ENCODE measurements at regions not wholly inside any gene's neighbourhood (a gene's known extent, or its start where the extent isn't known, plus 50 kb on each side); places are given as distances from the start of the nearest gene placed in this dataset.

DNA sequence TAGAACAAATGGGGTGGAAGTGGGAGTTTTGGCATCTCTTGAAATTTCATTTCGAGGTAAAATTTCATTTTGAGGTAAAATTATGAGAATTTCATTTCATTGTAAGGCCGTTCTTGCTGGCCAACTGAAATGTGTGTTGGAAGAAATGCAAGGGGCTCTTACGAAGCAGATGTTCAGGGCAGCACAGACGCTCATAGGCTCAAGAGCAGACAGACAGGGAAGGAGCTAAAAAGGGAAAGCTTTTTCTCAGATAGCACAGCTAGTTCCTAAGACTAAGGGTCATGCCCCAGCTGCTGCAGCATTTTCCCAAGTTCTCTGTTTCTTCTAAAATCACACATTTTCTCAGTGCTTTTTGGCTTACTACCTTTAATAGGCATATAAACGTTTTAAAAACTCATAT lies 65.1 kb upstream of the SFMBT2 start:
- no peaks in the 10 kb centered on the region for H3F3A ChIP-seq (replicated peaks; ENCODE audit: insufficient read depth)
- H3K79me2 ChIP-seq (ENCODE audit: insufficient read depth), result no peaks in the 10 kb centered on the region
- ChIA-PET CTCF (no interaction called here), POLR2A (no interaction called here)
- H4K20me1 ChIP-seq (ENCODE audit: insufficient read depth), result no peaks in the 10 kb centered on the region
- no peak overlapping the region for H3K27ac ChIP-seq (ENCODE audit: low read depth in 2 of 2, low read length in 1 of 2)
- no peaks in the 10 kb centered on the region for H3K9me3 ChIP-seq
- H2AFZ ChIP-seq (ENCODE audit: low read depth), result no peak overlapping the region
- 29% methylated on average over 5 of the region's 5 CpGs for WGBS (ENCODE audit: low lambda C conversion rate)
- no peak for DNase-seq
- TF ChIP-seq GATA2 (CRISPR knock-in tag; IDR thresholded peaks at IDR 0.05) (no peak), ELF1 (IDR thresholded peaks at IDR 0.05) (no peak), RXRA (IDR thresholded peaks at IDR 0.05; ENCODE audit: borderline replicate concordance, low read depth) (no peak), CHD2 (IDR thresholded peaks at IDR 0.05; ENCODE audit: low read length, partially characterized antibody) (no peak), RAD21 (IDR thresholded peaks at IDR 0.05; ENCODE audit: low read length) (no peak), NFIC (IDR thresholded peaks at IDR 0.05; ENCODE audit: borderline replicate concordance) (no peak), FOXM1 (IDR thresholded peaks at IDR 0.05; ENCODE audit: low read depth) (no peak), GABPA (IDR thresholded peaks at IDR 0.05; ENCODE audit: low read depth) (no peak), EZH2phosphoT487 (IDR thresholded peaks at IDR 0.05; ENCODE audit: borderline replicate concordance, low read depth) (no peak), TAF1 (IDR thresholded peaks at IDR 0.05; ENCODE audit: borderline replicate concordance, low read depth, low read length) (no peak), USF1 (IDR thresholded peaks at IDR 0.05; ENCODE audit: borderline replicate concordance, low read depth) (no peak), YY1 (IDR thresholded peaks at IDR 0.05; ENCODE audit: low read depth) (no peak), FOXJ3 (CRISPR knock-in tag; IDR thresholded peaks at IDR 0.05) (no peak)
- TF ChIP-seq, protein P1, sequence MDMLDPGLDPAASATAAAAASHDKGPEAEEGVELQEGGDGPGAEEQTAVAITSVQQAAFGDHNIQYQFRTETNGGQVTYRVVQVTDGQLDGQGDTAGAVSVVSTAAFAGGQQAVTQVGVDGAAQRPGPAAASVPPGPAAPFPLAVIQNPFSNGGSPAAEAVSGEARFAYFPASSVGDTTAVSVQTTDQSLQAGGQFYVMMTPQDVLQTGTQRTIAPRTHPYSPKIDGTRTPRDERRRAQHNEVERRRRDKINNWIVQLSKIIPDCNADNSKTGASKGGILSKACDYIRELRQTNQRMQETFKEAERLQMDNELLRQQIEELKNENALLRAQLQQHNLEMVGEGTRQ (IDR thresholded peaks at IDR 0.05; ENCODE audit: borderline replicate concordance, low read depth, low read length), result no peak
- TF ChIP-seq, protein P2, sequence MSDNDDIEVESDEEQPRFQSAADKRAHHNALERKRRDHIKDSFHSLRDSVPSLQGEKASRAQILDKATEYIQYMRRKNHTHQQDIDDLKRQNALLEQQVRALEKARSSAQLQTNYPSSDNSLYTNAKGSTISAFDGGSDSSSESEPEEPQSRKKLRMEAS (IDR thresholded peaks at IDR 0.05; ENCODE audit: low read depth), result no peak
- no peaks in the 10 kb centered on the region for H3K9me2 ChIP-seq
- no peaks in the 10 kb centered on the region for H3K27me3 ChIP-seq (ENCODE audit: insufficient read depth)
- H3K9ac ChIP-seq, result no peak overlapping the region
- H3K4me2 ChIP-seq, result no peak overlapping the region
- H3K4me1 ChIP-seq (ENCODE audit: control insufficient read depth in 1 of 2, insufficient read depth in 2 of 2, low read depth in 1 of 2, low read length in 1 of 2), result peaks cover 0 to 8% of the 10 kb centered on the region in 2 experiments; a peak in 1 of 4 replicates
- no peaks in the 10 kb centered on the region for H3K36me3 ChIP-seq (replicated peaks in 1 of 2; ENCODE audit: control insufficient read depth in 1 of 2, insufficient read depth in 2 of 2, low read length in 1 of 2)
- no peak overlapping the region for H3K4me3 ChIP-seq (ENCODE audit: low read depth in 2 of 2, low read length in 1 of 2)

GRCh38 chr10:7475046-7475911 lies 64.4 kb upstream of the SFMBT2 start:
- H3F3A ChIP-seq (replicated peaks; ENCODE audit: insufficient read depth), result no peaks in the 10 kb centered on the region
- no peak overlapping the region for H3K27ac ChIP-seq (ENCODE audit: low read depth in 2 of 2, low read length in 1 of 2)
- no peaks in the 10 kb centered on the region for H3K9me2 ChIP-seq
- TF ChIP-seq RAD21 (IDR thresholded peaks at IDR 0.05; ENCODE audit: low read length) (no peak), MXI1 (IDR thresholded peaks at IDR 0.05; ENCODE audit: low read depth, low read length) (no peak), YY1 (IDR thresholded peaks at IDR 0.05; ENCODE audit: low read depth) (no peak), EP300 (IDR thresholded peaks at IDR 0.05; ENCODE audit: borderline replicate concordance in 1 of 2, low read depth in 1 of 2, low read length in 1 of 2) (no peak), EZH2phosphoT487 (IDR thresholded peaks at IDR 0.05; ENCODE audit: borderline replicate concordance, low read depth) (no peak), POLR2AphosphoS5 (IDR thresholded peaks at IDR 0.05; ENCODE audit: low read depth, low read length) (no peak), IRF3 (IDR thresholded peaks at IDR 0.05; ENCODE audit: low read depth, low read length) (no peak), GABPA (IDR thresholded peaks at IDR 0.05; ENCODE audit: low read depth) (no peak), FOXJ3 (CRISPR knock-in tag; IDR thresholded peaks at IDR 0.05) (no peak), RFX5 (IDR thresholded peaks at IDR 0.05; ENCODE audit: low read length) (no peak)
- TF ChIP-seq, protein P1 (IDR thresholded peaks at IDR 0.05; ENCODE audit: borderline replicate concordance, low read depth, low read length), result no peak
- peak; percentile 38 for DNase-seq
- no peaks in the 10 kb centered on the region for H4K20me1 ChIP-seq (ENCODE audit: insufficient read depth)
- CTCF ChIA-PET, result no interaction called here
- H2AFZ ChIP-seq (ENCODE audit: low read depth), result no peak overlapping the region
- no peak overlapping the region for H3K9ac ChIP-seq
- no peak overlapping the region; a peak in 1 of 4 replicates for H3K4me3 ChIP-seq (ENCODE audit: low read depth in 2 of 2, low read length in 1 of 2)
- POLR2A ChIA-PET, result no interaction called here
- no peaks in the 10 kb centered on the region for H3K36me3 ChIP-seq (replicated peaks in 1 of 2; ENCODE audit: control insufficient read depth in 1 of 2, insufficient read depth in 2 of 2, low read length in 1 of 2)
- H3K79me2 ChIP-seq (ENCODE audit: insufficient read depth), result no peaks in the 10 kb centered on the region
- no peaks in the 10 kb centered on the region for H3K9me3 ChIP-seq
- peaks cover 0 to 8% of the 10 kb centered on the region in 2 experiments; a peak in 1 of 4 replicates for H3K4me1 ChIP-seq (ENCODE audit: control insufficient read depth in 1 of 2, insufficient read depth in 2 of 2, low read depth in 1 of 2, low read length in 1 of 2)
- H3K27me3 ChIP-seq (ENCODE audit: insufficient read depth), result no peaks in the 10 kb centered on the region
- no peak overlapping the region for H3K4me2 ChIP-seq
- WGBS (ENCODE audit: low lambda C conversion rate), result 53% methylated on average over 22 of the region's 26 CpGs

All from SK-N-SH (cell line).